Calu3 (cell line): ENCODE measurements at regions not wholly inside any gene's neighbourhood (a gene's known extent, or its start where the extent isn't known, plus 50 kb on each side); places are given as distances from the start of the nearest gene placed in this dataset.

ENCODE experiments used
- BruUV-seq: library from RNA; stranded (reverse); fragments of 400-500 nt; replicated peaks from 2 replicates; lab custom pipeline; 2021; lab: Mats Ljungman, UMichigan
- CTCF ChIA-PET: fragments of 300-600 bp; sonication (Branson Sonifier 250); formaldehyde crosslinking; loops from one replicate; lab custom pipeline; 2022; ENCODE audit warnings: antibody characterized with exemption; lab: Charles Lee
- DNase-seq: peaks from one replicate; pipeline ENCODE4 v3.0.0; 2022
- H3K27ac Mint-ChIP-seq: one replicate; pipeline ENCODE4 v1.8.0; 2022; ENCODE audit warnings: mixed read lengths; ENCODE audit not compliant: unreplicated experiment
- H3K27me3 Mint-ChIP-seq: one replicate; pipeline ENCODE4 v1.8.0; 2022; ENCODE audit warnings: mixed read lengths; ENCODE audit not compliant: unreplicated experiment
- H3K36me3 Mint-ChIP-seq: one replicate; pipeline ENCODE4 v1.8.0; 2022; ENCODE audit warnings: mild to moderate bottlenecking, moderate library complexity, mixed read lengths; ENCODE audit not compliant: insufficient read depth, unreplicated experiment
- H3K4me1 Mint-ChIP-seq: one replicate; pipeline ENCODE4 v1.8.0; 2022; ENCODE audit warnings: mild to moderate bottlenecking, low read depth, mixed read lengths; ENCODE audit not compliant: unreplicated experiment
- H3K4me3 Mint-ChIP-seq: one replicate; pipeline ENCODE4 v1.8.0; 2022; ENCODE audit warnings: mild to moderate bottlenecking, low read depth, moderate library complexity, mixed read lengths; ENCODE audit not compliant: unreplicated experiment
- H3K9me3 Mint-ChIP-seq: one replicate; pipeline ENCODE4 v1.8.0; 2022; ENCODE audit warnings: low read depth, mixed read lengths; ENCODE audit not compliant: unreplicated experiment
- intact Hi-C: fragments of 100-400 bp; cut with micrococcal nuclease; formaldehyde crosslinking; loops from one replicate; pipeline ENCODE4 v1.10.0; 2022; ENCODE audit not compliant: unreplicated experiment
- TF ChIP-seq, protein P1 (sequence below): fragments of 200-600 bp; IDR thresholded peaks from one replicate; pipeline ENCODE4 v1.8.0; 2022; ENCODE audit warnings: antibody characterized with exemption; ENCODE audit not compliant: unreplicated experiment

- Mint-ChIP-seq H3K27ac (no peak overlapping the region), H3K9me3 (no peaks in the 10 kb centered on the region), H3K4me1 (peaks cover 23% of the 10 kb centered on the region), H3K36me3 (no peaks in the 10 kb centered on the region), H3K4me3 (no peak overlapping the region), H3K27me3 (no peaks in the 10 kb centered on the region)
- intact Hi-C loops, result loop anchor here (5.0 kb wide), 1 partner anchor 78 kb away; no protein-coding TSS in a partner anchor
- DNase-seq, result no peak
- TF ChIP-seq, protein P1, sequence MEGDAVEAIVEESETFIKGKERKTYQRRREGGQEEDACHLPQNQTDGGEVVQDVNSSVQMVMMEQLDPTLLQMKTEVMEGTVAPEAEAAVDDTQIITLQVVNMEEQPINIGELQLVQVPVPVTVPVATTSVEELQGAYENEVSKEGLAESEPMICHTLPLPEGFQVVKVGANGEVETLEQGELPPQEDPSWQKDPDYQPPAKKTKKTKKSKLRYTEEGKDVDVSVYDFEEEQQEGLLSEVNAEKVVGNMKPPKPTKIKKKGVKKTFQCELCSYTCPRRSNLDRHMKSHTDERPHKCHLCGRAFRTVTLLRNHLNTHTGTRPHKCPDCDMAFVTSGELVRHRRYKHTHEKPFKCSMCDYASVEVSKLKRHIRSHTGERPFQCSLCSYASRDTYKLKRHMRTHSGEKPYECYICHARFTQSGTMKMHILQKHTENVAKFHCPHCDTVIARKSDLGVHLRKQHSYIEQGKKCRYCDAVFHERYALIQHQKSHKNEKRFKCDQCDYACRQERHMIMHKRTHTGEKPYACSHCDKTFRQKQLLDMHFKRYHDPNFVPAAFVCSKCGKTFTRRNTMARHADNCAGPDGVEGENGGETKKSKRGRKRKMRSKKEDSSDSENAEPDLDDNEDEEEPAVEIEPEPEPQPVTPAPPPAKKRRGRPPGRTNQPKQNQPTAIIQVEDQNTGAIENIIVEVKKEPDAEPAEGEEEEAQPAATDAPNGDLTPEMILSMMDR, result no peak
- CTCF ChIA-PET, result no interaction called here
- BruUV-seq, result no TSS peak
Measured at GRCh38 chr5:135248801-135249231, 150.2 kb downstream of the MACROH2A1 start.

DNA sequence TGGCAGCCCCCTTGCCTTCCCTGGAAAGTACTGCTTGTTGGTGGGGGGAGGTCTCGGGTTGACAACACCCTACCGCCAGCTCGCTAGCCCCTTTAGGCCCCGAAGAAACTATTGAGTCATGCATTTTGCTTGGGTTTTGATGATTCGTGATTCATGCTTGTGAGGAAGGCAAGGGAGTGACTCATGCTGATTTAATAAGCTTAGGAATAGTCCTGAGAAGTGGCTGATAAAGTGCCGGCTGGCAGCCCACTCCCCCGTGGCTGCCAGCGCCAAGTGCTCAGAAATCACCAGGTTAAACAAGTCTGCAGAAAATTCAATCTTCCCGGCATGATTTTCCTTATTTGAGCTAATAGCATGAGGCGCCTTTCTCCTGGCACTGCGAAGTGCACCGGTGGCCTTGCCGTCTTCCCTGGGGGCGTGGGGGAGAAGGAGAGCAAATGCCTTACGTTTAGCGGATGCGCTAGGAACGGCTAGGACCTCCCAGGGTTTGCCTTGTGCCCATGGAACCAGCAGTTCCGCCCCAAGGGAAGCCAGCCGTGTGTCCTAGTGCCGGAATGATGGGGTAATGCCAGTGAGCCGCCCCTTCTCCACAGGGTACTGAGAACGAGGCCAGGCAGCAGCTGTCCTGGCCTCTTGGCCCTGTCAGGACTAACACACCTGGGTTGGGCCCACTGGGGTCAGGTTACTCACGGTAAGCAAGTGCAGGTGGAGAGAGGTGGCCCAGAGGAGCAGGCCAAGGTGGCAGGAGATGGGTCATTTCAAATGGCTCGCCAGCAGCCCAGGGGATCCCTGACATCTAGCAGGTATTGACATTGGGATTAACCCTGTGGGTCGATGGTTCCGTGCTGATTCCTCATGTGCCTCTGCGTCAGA lies 151.9 kb downstream of the MACROH2A1 start:
- H3K27me3 Mint-ChIP-seq, result no peaks in the 10 kb centered on the region
- CTCF ChIA-PET, result interaction anchor here (0.5 to 1.7 kb wide), 6 partner anchors 10 to 179 kb away, joined by 3 to 7 read pairs (median 4); no protein-coding TSS in a partner anchor
- intact Hi-C loops, result loop anchor here (5.0 kb wide), 1 partner anchor 80 kb away; no protein-coding TSS in a partner anchor
- H3K27ac Mint-ChIP-seq, result no peak overlapping the region
- peaks cover 23% of the 10 kb centered on the region for H3K4me1 Mint-ChIP-seq
- H3K9me3 Mint-ChIP-seq, result no peaks in the 10 kb centered on the region
- no peaks in the 10 kb centered on the region for H3K36me3 Mint-ChIP-seq
- no TSS peak for BruUV-seq
- DNase-seq, result peak; percentile 45
- H3K4me3 Mint-ChIP-seq, result peak overlapping the region; percentile 27
- TF ChIP-seq, protein P1, result no peak

DNA sequence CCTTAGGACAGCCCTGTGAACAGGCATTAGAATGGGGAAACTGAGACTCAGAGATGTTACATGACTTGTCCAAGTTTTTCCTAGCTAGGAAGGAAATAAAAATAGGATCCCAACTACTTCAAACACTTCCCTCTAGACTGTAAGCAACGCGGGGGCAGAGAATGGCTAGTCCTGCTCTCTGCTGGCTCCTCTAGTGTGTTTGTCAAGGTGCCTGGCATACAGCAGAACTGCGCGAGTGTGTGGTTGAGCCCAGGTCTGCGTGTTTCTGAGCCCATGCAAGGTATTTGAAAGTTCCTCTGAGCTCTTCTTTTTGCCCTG lies 152.5 kb downstream of the MACROH2A1 start:
- H3K27me3 Mint-ChIP-seq, result no peaks in the 10 kb centered on the region
- intact Hi-C loops, result loop anchor here (5.0 kb wide), 1 partner anchor 81 kb away; no protein-coding TSS in a partner anchor
- no TSS peak for BruUV-seq
- no peaks in the 10 kb centered on the region for H3K36me3 Mint-ChIP-seq
- H3K4me1 Mint-ChIP-seq, result peaks cover 23% of the 10 kb centered on the region
- DNase-seq, result no peak
- no peaks in the 10 kb centered on the region for H3K9me3 Mint-ChIP-seq
- CTCF ChIA-PET, result interaction anchor here (0.6 to 1.7 kb wide), 6 partner anchors 9 to 179 kb away, joined by 3 to 7 read pairs (median 4); no protein-coding TSS in a partner anchor
- H3K27ac Mint-ChIP-seq, result no peak overlapping the region
- H3K4me3 Mint-ChIP-seq, result peak overlapping the region; percentile 27
- TF ChIP-seq, protein P1, result no peak

GRCh38 chr5:135245521-135246499 lies 153.2 kb downstream of the MACROH2A1 start:
- TF ChIP-seq, protein P1, result no peak
- Mint-ChIP-seq H3K4me3 (no peak overlapping the region), H3K9me3 (no peaks in the 10 kb centered on the region), H3K27ac (peak overlapping the region; percentile 2), H3K4me1 (peaks cover 23% of the 10 kb centered on the region), H3K27me3 (peaks cover 7% of the 10 kb centered on the region), H3K36me3 (no peaks in the 10 kb centered on the region)
- peak; percentile 39 for DNase-seq
- CTCF ChIA-PET, result interaction anchor here (0.6 to 1.7 kb wide), 4 partner anchors 9 to 461 kb away, joined by 3 to 7 read pairs (median 4); no protein-coding TSS in a partner anchor
- BruUV-seq, result no TSS peak
- intact Hi-C loops, result loop anchor here (5.0 kb wide), 1 partner anchor 81 kb away; no protein-coding TSS in a partner anchor
